Astrocyte (in vitro differentiated cells and primary cell): ENCODE measurements at regions not wholly inside any gene's neighbourhood (a gene's known extent, or its start where the extent isn't known, plus 50 kb on each side); places are given as distances from the start of the nearest gene placed in this dataset.

ENCODE experiments used
- CTCF ChIP-seq: IDR thresholded peaks from 2 replicates; pipeline ENCODE4 v1.5.1; 2011; ENCODE audit warnings: low read depth, mild to moderate bottlenecking, inconsistent platforms, low read length, moderate library complexity; ENCODE audit not compliant: insufficient read depth
- EZH2 ChIP-seq: IDR thresholded peaks from 2 replicates; pipeline ENCODE4 v1.6.1; 2012; ENCODE audit warnings: mild to moderate bottlenecking, low read length, inconsistent platforms; ENCODE audit not compliant: insufficient read depth

DNA sequence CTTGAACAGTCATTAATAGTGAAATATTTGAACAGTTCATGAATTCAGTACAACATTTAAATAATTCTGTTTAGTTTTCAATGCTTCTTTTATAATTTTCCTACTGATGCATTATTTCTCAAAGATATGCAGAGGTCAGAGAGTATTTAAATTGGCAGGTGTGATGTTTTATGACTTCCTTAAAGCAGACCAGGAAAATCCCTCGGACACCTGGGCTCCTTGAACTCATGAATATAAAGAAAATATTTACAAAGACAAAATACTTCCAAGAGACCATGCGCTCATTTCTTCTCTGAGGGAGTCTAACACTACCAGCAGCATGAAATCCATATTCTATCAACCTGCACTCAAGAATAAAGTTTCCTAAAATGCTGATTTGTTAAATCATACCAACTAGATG lies 127.6 kb downstream of the IPMK start:
- TF ChIP-seq CTCF (no peak), EZH2 (no peak)
